ENCODE measurements at regions not wholly inside any gene's neighbourhood (a gene's known extent, or its start where the extent isn't known, plus 50 kb on each side); places are given as distances from the start of the nearest gene placed in this dataset.

- TF ChIP-seq CTCF (IDR thresholded peaks at IDR 0.05) = no peak
- TF ChIP-seq ZFX (IDR thresholded peaks at IDR 0.05; ENCODE audit: borderline replicate concordance) = no peak
These were observed 380.4 kb downstream of the GPM6A start for GRCh38 chr4:175431694-175432093.

All from 22Rv1 (cell line).